PFSK-1 (cell line): ENCODE measurements at regions not wholly inside any gene's neighbourhood (a gene's known extent, or its start where the extent isn't known, plus 50 kb on each side); places are given as distances from the start of the nearest gene placed in this dataset.

Source experiments
- FOXP2 ChIP-seq: optimal IDR thresholded peaks from 2 replicates; pipeline ENCODE3; 2011; ENCODE audit warnings: borderline replicate concordance, control low read depth, inconsistent platforms; ENCODE audit not compliant: insufficient read depth; ENCODE audit errors: extremely low read length, extremely low read depth
- POLR2AphosphoS5 ChIP-seq: IDR thresholded peaks from 2 replicates; pipeline ENCODE4 v1.6.1; 2012; ENCODE audit warnings: low read depth, mild to moderate bottlenecking, control low read depth, low read length, moderate library complexity
- REST ChIP-seq, 2 experiments: IDR thresholded peaks; 2 replicates each; pipeline versions ENCODE4 v1.6.1 to v1.8.0; 2011 to 2012; ENCODE audit warnings: low read depth in 2 of 2, low read length in 2 of 2, control low read depth in 1 of 2, inconsistent platforms in 1 of 2, mild to moderate bottlenecking in 1 of 2, moderate library complexity in 1 of 2; ENCODE audit not compliant: insufficient read depth in 1 of 2
- SIN3A ChIP-seq: IDR thresholded peaks from 2 replicates; pipeline ENCODE4 v1.6.1; 2012; ENCODE audit warnings: mild to moderate bottlenecking, low read length, moderate library complexity, borderline replicate concordance; ENCODE audit not compliant: insufficient read depth
- TAF1 ChIP-seq: IDR thresholded peaks from 2 replicates; pipeline ENCODE4 v1.6.1; 2012; ENCODE audit warnings: low read length, control low read depth, borderline replicate concordance; ENCODE audit not compliant: insufficient read depth

GRCh38 chr9:13707612-13708576, 428.4 kb upstream of the MPDZ start:
- TF ChIP-seq TAF1 (no peak), REST (IDR thresholded peaks at IDR 0.05; ENCODE audit: insufficient read depth in 1 of 2, low read depth in 2 of 2, low read length in 2 of 2) (no peak), POLR2AphosphoS5 (no peak), SIN3A (no peak), FOXP2 (no peak)

- TF ChIP-seq POLR2AphosphoS5 (no peak), SIN3A (no peak), FOXP2 (no peak), TAF1 (no peak), REST (IDR thresholded peaks at IDR 0.05; ENCODE audit: insufficient read depth in 1 of 2, low read depth in 2 of 2, low read length in 2 of 2) (no peak)
Measured at GRCh38 chr9:13705918-13706317, 426.4 kb upstream of the MPDZ start.

GRCh38 chr9:13705373-13705772, 425.9 kb upstream of the MPDZ start:
- TF ChIP-seq FOXP2 (no peak), TAF1 (no peak), REST (IDR thresholded peaks at IDR 0.05; ENCODE audit: insufficient read depth in 1 of 2, low read depth in 2 of 2, low read length in 2 of 2) (no peak), POLR2AphosphoS5 (no peak), SIN3A (no peak)

GRCh38 chr9:13690595-13690994, 411.1 kb upstream of the MPDZ start:
- no peak for TF ChIP-seq FOXP2
- no peak for TF ChIP-seq POLR2AphosphoS5
- TF ChIP-seq SIN3A = no peak
- no peak for TF ChIP-seq REST (IDR thresholded peaks at IDR 0.05; ENCODE audit: insufficient read depth in 1 of 2, low read depth in 2 of 2, low read length in 2 of 2)
- TF ChIP-seq TAF1 = no peak
